Activated CD4-positive, CD25-positive, alpha-beta regulatory T cell treated with anti-CD3 and anti-CD28 coated beads, Interleukin-2, amount 50 U/mL, for 72 hours (primary cell): ENCODE measurements at regions not wholly inside any gene's neighbourhood (a gene's known extent, or its start where the extent isn't known, plus 50 kb on each side); places are given as distances from the start of the nearest gene placed in this dataset.

Experiments
- DNase-seq: peaks from one replicate; pipeline ENCODE4 v3.0.0; 2021

DNA sequence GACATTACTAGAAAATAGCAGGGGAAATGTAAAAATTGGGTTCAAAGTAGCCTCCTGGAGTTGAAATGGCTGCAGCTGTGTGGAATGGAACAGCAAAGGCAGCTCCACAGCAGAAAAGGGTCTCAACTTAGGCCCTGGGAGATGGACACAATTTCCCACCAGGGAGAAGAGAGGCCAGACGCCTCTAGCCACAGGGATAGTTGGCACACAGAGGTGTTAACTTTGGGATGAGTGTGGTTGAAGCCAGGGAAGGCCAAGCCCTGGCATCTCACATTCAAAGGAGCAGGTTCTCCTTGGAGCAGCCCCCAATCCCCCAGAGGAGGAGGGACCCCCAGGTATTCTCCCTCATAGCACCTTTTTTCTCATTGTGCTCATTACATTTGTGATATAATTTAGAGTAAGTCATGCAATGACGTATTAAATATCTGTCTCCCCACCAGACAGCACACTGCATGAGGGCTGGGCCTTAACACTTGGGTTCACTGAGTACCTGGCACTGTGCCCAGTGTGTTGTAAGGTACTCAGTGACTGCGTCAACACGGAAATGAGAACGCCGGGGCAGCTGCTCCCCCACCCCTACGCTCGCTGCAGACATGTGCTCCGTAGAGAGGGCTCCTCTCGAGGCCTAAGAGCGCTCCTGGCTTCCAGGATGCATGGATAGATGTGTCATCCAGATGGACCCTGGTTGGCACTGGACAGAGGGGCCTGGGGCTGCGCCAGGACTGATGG is 76.0 kb upstream of the CD93 start:
- no peak for DNase-seq

DNA sequence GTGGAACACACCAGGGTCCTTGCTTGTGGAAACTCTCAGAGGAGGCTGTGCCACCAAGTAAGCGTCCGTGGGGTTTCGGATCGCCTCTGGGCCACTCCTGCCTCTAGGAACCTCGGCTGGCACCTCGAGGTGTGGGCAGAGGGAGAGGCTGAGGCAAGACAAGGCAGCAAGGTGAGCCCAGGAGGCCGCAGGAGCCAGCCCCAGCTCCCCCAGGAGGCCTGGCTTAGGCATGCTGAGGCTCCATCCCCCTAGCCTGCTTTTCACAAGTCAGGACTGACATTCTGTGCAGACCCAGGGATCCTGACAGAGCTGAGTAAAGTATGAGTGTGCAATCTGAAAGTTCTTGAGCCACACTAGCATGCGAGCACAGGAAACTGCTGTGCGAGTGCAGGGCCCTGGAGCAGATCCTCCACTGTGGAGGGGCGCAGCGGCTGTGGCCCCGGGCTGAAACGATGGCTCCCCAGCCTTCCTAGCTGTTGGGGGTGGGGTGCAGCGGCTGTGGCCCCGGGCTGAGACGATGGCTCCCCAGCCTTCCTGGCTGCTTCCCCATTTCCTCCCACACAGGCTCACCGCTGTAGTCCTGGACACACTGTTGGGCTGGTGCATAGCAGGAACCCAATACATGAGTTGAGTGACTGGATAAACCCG is 75.2 kb upstream of the CD93 start:
- DNase-seq = no peak

DNA sequence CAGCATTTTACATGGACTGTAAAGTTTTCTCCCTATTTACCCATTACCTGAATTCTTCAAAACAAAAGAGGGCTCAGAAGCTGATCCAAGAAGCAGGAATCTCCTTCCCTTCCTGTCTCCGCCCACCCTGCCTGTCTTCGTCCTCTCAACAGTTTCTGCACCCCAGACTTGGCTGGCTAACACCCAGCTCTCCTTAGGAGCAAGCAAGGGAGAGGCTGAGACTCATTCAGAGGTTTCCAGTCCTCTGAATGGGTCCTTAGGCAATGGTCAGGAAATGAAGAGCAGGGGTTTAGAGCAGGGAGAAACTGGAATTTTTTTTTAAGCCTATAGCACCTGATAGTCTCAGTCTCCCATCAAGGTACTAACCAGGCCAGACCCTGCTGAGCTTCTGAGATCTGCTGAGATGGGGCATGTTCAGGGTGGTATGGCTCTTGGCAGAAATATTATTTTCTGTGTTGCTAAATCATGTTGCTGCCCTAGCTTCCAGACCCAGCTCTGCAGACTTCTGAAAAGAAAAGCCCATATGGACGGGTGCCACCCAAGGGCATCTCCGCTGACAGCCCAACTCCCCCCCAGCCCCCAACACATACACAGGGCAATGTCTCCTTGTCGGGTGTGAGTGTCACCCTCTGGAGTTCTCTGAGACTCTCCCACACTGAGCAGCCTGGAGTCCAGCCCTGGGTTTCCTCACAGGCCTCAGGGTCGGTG is 74.6 kb upstream of the CD93 start:
- DNase-seq = no peak

DNA sequence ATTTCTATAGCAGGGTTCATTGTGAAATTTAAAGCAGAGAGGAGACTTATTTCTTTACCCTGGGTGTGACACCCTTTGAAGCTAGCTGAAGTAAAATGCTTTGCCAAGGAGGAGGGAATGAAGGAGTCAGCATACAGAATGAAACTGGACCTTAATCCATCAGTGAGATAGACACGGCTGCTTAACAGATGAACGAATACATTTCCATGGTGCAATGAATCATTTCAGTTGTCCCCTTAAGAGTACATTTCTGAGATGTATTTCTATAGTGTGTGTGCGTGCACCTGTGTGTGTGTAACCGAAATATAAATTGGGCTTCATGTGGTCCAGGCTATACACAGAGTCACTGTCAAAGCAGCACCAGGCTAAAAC is 73.8 kb upstream of the CD93 start:
- no peak for DNase-seq

DNA sequence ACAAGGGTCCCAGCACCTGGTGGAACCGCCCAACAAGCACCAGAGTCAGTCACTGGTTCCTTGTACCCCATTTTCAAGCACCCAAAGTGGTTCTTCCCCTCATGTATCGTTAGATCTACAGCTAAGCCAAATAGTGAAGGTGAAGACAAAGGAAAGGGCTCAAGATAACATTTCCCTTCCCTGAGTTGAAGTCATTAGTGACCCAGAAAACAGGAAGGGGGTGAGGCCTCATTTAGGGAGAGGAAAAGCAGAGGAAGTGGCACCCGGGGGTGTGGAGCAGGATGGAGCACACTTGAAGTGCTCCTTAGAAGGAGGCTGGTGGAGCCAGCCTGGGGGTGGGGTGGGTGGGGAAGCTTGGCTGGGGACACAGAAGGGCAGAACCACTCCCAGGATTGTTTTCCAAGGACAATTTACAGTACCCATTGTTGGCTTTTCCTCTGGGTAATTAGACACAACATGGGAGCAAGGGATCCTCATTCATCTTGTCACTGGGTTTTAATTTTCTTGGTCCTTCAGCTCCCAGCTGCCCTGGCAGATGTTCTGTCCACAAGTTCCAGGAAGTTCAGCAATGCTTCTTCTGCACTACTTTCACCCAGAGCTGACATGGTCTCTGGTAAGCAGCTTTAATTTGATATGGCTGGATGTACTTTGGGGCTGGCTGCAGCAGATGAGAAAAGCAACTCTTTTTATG is 73.3 kb upstream of the CD93 start:
- no peak for DNase-seq

DNA sequence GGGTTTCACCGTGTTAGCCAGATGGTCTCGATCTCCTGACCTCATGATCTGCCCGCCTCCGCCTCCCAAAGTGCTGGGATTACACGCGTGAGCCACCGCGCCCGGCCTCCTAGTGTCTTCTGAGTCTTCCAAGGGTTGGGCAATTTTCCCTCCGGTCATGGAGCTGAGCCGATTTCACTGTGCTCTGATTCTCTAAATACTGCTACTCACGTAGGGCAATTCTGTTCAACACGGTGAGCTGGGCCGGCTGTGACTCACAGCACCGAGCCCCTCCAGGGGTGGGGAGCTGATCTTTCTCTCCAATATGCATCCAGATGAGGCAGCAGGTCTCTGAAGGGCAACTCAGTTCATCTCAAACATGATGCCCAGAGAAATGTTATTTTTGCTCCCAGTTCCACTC is 71.6 kb upstream of the CD93 start:
- no peak for DNase-seq

DNA sequence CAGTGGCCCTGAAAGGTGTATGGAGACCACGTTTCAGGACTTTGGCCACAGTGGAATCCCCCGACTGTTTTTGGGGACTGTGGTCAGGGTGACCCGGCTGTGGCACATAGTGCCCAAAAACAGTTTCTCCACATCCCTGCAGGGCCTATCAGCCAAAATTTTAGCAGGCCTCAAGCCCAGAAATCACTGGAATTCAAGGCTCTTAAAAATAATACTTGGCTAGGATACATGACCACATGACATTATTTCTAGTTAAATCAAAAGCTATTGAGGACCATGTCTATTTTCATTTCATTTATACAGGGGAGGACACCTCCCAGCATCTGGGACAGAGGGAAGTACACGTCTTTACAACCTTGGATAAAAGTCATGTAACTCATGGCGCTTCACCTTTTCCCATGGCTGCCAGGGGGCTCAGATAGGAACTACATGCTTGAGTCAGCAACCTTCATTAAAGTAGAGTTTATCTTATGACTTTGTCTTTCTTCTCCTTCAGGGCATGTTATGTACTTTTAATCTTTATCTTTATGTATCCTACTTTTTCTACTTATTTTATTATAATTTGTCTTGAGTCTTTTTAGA is 70.8 kb upstream of the CD93 start:
- no peak for DNase-seq

DNA sequence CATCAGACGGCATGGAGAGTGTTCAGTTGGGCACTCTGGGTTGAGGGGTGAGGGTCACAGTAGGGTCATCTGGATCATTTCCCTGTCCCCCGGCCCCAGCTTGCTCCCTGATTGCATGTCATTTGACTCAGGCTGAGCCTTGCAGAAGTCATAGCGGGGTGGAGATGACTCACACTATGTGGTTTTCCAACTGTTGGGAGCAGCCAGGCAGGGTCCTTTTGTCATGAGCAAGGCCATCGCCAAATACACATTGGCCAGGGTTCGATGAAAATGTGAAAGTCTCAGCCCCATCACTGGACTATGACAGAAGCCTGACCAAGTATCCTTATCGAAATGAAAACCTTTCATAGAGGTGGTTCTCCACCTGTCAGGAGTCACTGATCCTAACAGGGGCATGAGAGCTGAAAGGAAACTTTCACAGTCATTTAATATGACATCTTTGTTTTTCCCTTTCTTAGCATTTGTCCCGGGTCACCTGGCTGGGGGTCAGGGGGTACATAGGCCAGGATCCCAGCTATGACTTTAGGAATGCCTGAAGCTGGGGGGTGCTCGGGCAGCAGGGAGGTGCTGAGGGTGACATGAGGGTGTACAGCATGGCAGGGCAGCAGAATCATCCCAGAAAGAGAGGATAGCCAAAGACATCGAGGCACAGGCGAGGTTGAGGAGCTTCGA is 70.2 kb upstream of the CD93 start:
- no peak for DNase-seq

DNA sequence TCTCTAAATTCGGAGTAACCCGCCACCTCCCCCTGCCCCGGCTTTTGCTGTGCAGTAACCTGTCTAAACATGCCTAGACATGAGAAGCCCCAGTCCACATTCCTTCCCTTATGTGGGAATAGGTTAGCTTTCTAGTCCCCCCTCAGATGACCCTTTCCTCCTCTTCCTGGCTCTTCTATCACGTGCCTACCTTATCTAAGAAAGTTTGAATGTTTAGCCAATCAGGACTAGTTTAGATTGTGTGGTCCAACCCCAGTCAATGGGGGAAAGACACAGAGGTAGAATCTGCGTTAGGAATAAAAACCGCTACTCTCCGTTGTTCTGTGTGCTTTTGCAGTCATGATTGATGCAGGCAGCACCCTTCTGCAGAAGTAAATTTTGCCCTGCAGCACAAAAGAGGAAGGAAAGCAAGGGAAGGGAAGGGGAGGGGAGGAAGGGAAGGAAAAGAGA is 69.0 kb upstream of the CD93 start:
- DNase-seq = no peak

DNA sequence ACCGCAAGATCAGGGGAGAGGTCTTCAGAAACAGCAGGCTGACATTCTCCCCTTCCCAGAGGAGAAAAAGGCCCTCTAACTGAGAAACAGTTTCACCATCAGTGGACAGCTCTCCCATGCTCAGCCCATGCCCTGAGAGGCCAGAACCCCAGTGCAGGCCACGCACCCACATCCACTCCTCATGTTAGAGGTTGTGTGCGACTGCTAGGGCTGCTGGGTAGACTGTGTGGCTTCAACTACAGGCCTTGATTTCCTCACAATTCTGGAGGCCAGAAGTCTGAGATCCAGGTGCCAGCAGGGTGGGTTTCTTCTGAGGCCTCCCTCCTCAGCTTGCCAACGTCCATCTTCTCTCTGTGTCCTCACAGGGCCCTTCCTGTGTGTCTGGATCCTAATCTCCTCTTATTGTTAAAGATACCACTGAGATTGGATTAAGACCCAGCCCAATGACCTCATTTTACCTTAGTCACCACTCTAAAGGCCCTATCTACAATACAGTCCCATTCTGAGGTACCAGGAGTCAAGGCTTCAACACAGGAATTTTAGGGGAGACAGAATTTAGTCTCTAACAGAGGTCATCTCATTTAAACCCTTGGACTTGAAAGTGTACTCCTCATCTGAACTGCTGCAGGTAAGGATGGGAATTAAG is 67.7 kb upstream of the CD93 start:
- DNase-seq = no peak

DNA sequence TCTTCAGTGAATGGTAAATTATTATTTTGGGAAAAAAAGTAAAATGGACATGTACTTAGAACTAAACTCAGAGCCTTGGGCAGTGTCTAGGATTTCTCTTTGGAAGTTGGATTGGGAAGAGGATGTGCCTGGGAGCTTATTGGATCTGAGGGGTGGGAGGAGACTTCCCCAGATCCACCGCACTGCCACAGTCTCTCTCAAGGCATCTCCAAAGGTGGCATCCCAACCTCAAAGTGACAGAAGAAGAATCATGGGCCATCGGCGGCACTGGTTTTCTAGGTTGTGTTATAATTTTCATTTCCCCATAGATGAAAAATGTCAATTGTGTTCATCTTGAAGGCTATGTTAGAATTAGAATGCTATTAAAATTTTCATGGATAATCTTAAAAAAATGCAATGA is 66.8 kb upstream of the CD93 start:
- no peak for DNase-seq

DNA sequence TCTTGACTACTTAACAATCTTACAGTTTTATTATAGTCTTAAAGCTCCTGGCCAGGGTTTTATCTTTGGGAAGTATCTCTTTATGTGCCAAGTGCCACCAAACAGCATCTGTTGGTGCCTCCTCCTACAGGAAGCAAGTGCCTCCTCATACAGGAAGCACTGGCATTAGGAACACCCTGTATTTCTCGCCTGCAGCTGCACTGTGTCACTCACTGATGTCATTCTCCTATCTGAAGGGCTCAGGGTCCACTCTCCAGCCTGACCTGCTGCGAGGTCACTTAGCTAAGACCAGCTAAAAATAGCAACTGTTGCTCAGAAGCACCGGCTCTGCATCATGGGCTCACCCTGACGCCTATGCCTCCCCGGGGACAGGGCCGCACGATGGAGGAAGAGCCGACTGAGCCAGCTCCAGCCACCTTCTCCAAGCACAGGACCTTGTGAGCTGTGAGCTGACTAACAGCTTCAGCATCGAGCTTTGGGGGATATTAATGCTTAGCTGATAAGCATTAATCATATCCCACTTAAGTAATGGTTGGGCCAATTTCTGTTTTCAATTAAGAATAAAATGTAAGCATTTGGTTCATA is 66.3 kb upstream of the CD93 start:
- no peak for DNase-seq

DNA sequence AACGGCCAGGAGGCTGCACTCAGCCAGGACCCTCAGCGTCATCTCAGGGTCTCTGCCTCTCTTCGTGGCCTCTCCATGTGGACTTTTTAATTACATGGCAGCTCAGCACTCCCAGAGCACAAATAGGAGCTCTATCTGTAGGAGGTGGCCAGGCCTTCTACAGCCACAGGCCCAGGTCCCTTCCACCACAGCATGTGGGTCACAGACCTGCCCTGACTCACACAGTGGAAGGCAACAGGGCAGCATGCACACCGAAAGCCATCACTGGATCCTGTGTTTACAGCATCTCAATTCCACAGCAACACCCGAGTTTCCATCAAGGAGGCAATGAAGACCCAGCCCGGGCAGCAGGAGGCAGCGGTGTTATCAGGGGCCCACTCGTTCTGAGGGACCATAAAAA is 65.8 kb upstream of the CD93 start:
- DNase-seq = no peak

DNA sequence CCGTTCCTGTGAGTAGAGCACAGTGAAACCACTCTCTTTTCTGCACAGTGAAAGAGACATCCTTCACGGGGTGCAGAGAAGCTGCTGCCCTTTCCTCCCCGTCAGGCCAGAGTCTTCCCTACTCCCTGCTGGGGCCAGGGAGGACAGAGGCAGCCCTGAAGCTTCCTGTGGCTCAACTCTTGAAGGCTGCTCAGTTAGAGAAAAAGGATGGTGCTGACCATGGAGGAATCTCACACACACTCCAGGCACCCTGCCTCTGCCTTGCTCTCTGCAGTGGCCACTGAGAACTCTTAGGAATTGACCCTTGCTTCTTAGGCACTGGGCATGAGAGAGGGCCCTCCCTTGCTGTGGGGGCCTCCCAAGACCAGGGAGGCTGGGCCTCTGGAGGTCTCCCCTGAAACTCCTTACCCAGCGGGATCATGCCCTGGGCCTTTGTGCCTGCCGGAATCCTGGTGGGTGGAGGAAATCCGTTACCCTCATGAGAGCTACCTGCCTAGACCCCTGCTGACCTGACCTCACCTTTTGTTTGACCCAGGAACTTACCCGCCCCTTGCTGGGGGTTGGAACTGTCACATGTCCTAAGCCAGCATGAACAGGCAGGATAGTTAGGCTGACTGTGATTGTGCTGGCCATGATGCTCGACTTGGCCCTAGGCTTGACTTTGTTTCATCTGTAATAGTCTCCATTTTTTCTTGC is 65.0 kb upstream of the CD93 start:
- DNase-seq = no peak

DNA sequence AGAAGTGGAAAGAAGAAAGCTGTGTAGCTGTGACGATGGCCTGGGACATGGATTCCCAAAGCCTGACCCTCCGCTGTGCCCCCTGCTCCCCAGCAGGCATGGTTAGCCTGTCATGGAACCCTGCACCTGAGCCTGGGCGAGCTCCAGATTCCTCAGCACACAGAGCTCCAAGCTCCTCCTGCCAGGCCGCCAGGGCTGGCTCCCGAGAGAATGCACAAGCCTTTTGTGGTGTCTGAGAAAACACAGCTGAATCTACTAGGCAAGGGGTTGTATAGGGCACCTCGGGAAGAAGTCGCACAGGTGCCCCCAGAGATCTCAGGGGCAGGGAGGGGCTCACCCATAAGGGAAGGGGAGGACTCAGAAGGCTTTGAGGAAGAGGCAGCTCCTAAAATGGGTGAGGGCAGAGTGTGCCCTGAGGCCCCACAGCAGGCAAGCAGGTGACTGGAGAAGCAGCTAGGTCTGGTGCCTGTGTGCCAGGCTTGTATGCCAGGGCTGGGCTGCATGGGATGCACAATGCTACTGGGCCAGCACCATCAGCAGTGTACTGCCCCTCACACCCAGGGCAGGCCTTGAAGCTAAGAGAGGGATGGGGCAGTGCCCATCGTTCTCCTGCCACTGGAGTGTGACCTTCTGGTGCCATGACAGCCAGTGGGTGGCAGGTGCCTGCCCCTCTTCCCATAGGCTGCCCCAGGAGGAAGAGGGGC is 64.3 kb upstream of the CD93 start:
- no peak for DNase-seq

DNA sequence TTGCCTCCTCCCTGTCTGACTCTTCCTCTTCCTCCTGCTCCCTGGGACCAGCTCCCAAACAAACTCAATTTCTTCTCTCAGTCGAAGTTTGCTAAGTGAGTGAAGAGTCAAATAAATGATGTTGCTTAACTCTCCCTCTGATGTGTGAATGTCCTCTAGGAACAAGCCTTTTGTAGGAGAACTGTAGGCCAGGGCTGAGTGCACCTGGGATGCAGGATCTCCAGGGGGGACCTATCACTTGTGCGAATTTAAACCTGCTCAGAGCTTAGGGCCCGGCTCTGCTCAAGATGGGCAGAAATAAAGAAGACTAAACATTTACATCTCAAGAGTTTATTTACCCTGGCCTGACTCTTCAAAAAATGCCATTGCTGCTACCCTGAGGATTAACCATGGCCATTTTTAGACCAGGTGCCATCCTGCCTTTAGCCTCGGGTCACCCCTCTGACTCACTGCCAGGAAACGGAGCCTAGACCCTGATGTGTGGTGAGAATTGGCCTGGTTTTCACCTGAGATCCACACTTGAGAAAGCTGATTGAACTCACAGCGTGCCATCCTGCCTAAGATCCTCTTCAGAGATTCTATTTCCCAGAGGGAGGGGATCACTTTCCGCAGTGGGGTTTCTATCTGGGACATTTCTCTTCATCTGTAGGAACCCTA is 63.6 kb upstream of the CD93 start:
- DNase-seq = no peak

DNA sequence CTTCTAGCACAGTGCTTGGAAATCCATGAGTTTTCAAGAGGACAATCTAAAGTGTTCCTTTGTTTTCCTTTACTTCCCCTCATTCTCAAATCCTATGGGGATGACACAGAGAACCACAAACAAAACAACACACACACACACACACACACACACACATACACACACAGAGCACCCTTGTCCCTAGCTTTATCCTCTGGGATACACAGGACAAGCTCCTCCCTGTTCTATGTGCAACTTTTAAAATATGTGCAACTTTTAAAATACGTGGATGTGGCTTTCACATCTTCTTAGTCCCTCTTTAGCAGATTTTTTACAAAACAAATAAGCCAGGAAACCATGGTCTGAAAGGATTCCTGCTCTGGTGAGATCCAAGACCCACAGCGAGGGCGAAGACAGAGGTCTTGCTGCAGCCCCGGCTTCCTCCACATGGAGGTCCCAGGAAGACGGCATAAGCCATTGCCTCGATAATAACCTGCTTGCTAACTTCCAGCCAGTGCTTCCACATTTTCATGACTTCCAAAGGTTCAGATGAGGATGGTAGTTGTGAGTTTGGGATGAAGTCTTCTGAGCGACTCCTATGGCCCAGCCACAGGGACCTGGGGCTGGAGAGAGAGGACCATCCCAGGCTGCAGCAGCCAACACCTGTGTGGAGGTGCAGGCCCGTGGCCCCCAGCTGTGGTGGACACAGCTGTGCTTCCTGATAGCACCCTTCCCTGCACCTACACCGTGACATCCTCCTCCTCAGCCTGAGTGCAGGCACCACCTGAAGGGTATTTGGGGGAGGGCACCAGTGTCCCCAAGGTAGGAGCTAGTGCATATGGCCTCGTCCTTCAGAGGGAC is 62.8 kb upstream of the CD93 start:
- no peak for DNase-seq

DNA sequence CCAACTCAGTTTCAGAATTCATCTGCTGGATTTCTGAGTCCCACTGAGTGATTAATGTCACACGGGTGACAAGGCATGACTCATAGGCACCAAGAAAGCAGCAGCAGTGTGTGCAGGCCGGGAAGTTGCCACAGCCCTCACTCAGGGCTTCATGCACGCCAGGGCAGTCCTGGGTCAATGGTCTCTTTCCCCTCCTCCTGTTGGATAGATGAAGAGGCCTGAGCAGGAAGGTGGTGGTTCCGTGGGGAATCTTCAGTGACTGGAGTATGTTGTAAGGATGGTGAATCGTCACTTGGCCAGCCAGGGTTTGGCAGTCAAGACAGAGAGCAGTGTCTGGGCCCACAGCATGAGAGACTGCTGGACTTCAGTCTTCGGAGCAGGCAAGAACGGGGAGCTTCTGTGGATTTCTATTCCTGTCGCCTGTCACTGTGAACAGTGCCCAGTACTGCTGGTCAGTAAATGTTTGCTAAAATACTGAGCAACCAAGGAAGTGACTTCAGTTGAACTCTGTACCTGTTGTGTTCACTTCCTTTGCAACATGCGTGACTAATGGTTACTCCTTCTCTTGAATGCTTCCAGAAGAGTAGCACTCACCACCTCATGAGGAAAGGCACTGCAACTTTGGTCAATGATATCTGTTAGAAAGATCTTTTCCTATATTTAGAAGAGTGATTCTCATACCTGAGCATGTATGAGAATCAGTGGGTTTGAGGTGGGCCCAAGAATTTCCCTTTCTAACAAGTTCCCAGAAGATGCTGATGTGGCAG is 62.0 kb upstream of the CD93 start:
- DNase-seq = no peak
